GM12865 (cell line): ENCODE measurements at regions not wholly inside any gene's neighbourhood (a gene's known extent, or its start where the extent isn't known, plus 50 kb on each side); places are given as distances from the start of the nearest gene placed in this dataset.

ENCODE experiments used
- DNase-seq: peaks from one replicate; pipeline ENCODE4 v3.0.0; 2010; ENCODE audit warnings: low read depth
- H3K4me3 ChIP-seq: 2 replicates; pipeline ENCODE4 v1.5.1; 2011; ENCODE audit warnings: mild to moderate bottlenecking, low read depth, low read length, control low read depth
- TF ChIP-seq, protein P1 (sequence below): IDR thresholded peaks from 2 replicates; pipeline ENCODE4 v1.5.1; 2011; ENCODE audit warnings: low read length, control low read depth, low read depth, inconsistent platforms; ENCODE audit not compliant: insufficient read depth; ENCODE audit errors: missing control alignments

DNA sequence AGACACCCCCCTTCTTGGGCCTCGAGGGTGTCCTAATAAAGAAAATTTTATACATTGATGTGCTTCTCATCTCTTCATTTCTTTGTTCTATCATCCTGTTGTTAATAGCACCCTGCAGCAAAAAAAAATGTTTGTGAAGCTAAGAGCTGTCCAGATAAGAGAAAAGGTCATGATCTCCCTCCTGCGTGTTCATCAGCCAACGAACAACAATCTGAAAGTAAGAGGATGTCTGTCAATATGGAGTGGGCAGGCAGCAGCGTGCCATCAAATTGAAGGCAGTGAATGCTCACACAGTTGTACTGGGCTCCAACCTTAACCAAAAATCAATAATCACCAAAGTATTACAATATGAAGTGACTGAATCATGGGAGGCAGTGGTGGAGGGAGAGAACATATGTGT, 418.6 kb upstream of the ONECUT1 start:
- TF ChIP-seq, protein P1, sequence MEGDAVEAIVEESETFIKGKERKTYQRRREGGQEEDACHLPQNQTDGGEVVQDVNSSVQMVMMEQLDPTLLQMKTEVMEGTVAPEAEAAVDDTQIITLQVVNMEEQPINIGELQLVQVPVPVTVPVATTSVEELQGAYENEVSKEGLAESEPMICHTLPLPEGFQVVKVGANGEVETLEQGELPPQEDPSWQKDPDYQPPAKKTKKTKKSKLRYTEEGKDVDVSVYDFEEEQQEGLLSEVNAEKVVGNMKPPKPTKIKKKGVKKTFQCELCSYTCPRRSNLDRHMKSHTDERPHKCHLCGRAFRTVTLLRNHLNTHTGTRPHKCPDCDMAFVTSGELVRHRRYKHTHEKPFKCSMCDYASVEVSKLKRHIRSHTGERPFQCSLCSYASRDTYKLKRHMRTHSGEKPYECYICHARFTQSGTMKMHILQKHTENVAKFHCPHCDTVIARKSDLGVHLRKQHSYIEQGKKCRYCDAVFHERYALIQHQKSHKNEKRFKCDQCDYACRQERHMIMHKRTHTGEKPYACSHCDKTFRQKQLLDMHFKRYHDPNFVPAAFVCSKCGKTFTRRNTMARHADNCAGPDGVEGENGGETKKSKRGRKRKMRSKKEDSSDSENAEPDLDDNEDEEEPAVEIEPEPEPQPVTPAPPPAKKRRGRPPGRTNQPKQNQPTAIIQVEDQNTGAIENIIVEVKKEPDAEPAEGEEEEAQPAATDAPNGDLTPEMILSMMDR: no peak
- no peak overlapping the region for H3K4me3 ChIP-seq
- no peak for DNase-seq

DNA sequence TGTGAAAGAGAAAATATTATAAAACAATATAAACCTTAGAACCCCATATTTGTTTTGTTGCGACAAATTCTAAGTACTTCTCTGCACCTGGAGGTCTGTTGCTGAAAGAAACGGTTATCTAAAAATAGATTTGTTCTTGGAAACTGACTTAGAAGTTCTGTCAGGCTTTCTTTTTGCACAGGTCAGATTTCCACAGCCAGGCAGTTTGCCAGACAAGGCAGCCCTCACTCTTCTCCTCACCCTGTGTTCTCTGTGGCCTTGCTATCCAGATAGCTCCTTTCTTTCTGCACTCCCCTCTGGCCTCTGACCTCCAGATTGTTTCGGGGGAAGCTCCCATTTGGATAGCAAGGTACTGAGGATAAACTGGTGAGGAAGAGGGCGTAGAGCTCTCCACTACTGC, 413.3 kb upstream of the ONECUT1 start:
- no peak overlapping the region for H3K4me3 ChIP-seq
- DNase-seq: no peak
- TF ChIP-seq, protein P1: no peak

DNA sequence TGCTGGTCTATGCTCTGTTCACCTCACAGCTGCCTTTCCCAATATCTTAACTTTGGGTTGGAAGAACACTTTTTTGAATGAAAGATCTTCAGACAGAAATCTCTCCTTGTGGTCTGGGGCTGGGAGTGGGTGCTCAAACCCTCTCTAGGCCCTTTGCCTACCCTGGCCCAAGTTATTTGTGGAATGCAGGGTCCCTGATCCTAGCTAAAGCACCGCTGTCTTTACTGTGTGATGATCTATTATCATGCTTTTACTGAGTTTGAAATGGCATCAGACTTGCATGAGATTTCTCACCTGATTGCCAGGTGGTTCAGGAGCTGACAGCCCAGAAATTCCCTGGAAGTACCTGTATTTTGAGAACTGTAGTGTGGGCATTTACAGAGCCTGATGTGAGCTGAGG, 412.7 kb upstream of the ONECUT1 start:
- no peak overlapping the region for H3K4me3 ChIP-seq
- DNase-seq: no peak
- TF ChIP-seq, protein P1: no peak

DNA sequence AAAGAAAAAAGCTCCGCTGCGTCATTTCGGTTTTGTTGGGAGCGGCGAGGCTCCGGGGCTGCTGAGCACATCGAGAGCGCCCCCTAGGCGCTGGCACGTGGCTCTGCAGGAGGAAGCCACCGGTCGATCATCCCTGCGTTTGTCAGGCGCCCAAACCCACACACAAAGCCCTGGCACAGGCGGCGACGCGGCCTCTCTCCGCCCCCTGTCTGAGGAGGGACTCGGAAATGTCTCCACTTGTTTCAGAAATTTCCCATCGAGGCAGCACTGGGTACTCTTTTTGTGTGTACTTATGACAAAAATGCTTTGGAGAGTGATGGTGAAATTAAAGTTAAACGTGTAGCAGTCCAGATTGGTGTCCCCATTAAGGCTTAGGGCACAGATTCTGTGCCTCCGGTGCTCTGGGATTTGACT, 407.3 kb upstream of the ONECUT1 start:
- DNase-seq: peak; percentile 75
- TF ChIP-seq, protein P1: peak; percentile 91
- H3K4me3 ChIP-seq: no peak overlapping the region

DNA sequence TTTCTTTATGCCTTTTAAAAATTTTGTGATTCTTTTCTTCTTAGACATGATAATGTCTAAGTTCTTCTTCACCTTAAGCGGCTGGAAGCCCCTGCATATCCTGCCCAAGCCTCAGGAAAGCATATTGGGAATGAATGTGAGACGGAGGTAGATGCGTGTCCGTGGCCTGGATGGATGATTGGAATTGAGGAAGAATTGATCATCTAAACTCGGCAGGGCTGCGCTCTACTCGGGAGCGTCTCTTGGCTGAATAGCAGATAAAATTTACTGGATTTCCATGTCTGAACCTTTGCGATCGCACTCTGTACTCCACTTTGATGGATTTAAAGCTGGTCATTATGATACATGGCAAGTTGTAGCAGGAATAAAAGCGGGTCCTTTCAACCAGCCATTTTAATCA, 406.7 kb upstream of the ONECUT1 start:
- H3K4me3 ChIP-seq: no peak overlapping the region
- no peak for DNase-seq
- TF ChIP-seq, protein P1: no peak

DNA sequence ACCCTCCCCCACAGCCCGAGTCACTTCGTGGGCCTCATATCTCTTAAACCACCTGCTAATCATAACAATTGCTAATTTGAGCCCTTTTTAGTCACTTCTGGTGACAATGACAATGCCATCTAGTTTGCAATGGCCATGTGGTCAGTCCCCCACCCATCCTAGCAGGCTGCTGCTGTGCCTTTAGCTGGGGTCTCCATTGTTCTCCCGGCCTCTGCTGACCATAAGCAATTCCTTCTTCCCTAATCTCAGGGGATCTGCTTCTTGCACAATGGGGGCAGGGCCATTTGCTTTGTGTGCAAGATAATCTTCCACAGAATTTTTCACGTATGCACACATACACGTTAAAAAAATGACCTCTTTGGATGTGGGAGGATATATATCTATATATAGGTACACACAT, 406.1 kb upstream of the ONECUT1 start:
- H3K4me3 ChIP-seq: no peak overlapping the region
- no peak for DNase-seq
- TF ChIP-seq, protein P1: no peak

DNA sequence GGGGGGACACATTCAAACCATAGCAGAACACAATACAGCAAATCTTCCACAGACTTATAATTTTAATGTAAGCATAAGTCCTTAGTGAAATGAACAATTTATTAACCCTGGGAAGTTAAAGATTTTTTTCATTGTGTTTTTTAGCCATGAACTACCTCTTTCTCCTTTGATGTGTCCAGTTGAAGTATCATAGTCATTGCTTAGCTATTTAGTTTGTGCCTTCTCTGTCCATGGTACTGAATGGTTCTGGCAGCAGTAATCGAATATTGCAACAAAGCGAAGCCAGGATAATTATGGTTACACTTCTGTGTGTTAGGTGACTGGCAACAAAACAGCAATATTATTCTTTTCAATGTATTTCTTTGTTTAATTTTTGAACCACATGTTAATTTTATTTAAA, 403.0 kb upstream of the ONECUT1 start:
- H3K4me3 ChIP-seq: no peak overlapping the region
- TF ChIP-seq, protein P1: no peak
- DNase-seq: peak; percentile 16
